ENCODE measurements at regions not wholly inside any gene's neighbourhood (a gene's known extent, or its start where the extent isn't known, plus 50 kb on each side); places are given as distances from the start of the nearest gene placed in this dataset.

DNA sequence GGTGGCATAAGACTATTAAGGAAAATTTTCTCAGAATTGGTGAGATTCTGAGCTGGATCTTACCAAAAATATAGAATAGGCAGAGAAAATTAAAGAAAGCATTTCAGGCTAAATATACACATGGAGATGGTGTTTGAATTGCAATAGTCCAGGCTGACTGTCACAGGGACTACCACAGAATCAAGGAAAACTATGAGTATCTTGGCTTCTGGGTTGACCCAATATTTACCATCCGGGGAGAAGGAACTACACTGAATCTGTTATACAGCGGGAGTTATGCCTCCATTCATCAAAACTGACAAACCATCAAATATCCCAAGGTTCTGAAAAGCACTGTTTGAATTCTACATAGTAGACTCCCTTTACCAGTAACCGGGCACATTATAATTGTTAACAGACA, 102.2 kb downstream of the TUSC7 start:
- Histone ChIP-seq H3K27ac (ENCODE audit: low read depth in 2 of 2, low read length in 1 of 2) (no peak overlapping the region), H3K4me3 (ENCODE audit: low read depth in 2 of 2, low read length in 1 of 2) (no peak overlapping the region), H3K4me1 (ENCODE audit: control insufficient read depth in 1 of 2, insufficient read depth in 2 of 2, low read depth in 1 of 2, low read length in 1 of 2) (peaks cover 6 to 20% of the 10 kb centered on the region in 2 experiments; a peak in 2 of 4 replicates), H3K9ac (no peak overlapping the region), H3K4me2 (no peak overlapping the region), H3K36me3 (replicated peaks in 1 of 2; ENCODE audit: control insufficient read depth in 1 of 2, insufficient read depth in 2 of 2, low read length in 1 of 2) (no peaks in the 10 kb centered on the region), H2AFZ (ENCODE audit: low read depth) (no peak overlapping the region), H3K27me3 (ENCODE audit: insufficient read depth) (no peaks in the 10 kb centered on the region), H3K9me2 (no peaks in the 10 kb centered on the region), H4K20me1 (ENCODE audit: insufficient read depth) (no peaks in the 10 kb centered on the region), H3K79me2 (ENCODE audit: insufficient read depth) (no peaks in the 10 kb centered on the region), H3F3A (replicated peaks; ENCODE audit: insufficient read depth) (no peaks in the 10 kb centered on the region), H3K9me3 (no peaks in the 10 kb centered on the region)
- ChIA-PET CTCF (interaction anchor here (2.2 kb wide), 1 partner anchor 41 kb away, joined by 6 read pairs; no protein-coding TSS in a partner anchor), POLR2A (no interaction called here)
- TF ChIP-seq MXI1 (IDR thresholded peaks at IDR 0.05; ENCODE audit: low read depth, low read length): no peak
- TF ChIP-seq, protein P1, sequence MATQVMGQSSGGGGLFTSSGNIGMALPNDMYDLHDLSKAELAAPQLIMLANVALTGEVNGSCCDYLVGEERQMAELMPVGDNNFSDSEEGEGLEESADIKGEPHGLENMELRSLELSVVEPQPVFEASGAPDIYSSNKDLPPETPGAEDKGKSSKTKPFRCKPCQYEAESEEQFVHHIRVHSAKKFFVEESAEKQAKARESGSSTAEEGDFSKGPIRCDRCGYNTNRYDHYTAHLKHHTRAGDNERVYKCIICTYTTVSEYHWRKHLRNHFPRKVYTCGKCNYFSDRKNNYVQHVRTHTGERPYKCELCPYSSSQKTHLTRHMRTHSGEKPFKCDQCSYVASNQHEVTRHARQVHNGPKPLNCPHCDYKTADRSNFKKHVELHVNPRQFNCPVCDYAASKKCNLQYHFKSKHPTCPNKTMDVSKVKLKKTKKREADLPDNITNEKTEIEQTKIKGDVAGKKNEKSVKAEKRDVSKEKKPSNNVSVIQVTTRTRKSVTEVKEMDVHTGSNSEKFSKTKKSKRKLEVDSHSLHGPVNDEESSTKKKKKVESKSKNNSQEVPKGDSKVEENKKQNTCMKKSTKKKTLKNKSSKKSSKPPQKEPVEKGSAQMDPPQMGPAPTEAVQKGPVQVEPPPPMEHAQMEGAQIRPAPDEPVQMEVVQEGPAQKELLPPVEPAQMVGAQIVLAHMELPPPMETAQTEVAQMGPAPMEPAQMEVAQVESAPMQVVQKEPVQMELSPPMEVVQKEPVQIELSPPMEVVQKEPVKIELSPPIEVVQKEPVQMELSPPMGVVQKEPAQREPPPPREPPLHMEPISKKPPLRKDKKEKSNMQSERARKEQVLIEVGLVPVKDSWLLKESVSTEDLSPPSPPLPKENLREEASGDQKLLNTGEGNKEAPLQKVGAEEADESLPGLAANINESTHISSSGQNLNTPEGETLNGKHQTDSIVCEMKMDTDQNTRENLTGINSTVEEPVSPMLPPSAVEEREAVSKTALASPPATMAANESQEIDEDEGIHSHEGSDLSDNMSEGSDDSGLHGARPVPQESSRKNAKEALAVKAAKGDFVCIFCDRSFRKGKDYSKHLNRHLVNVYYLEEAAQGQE (IDR thresholded peaks at IDR 0.05; ENCODE audit: low read depth, low read length): no peak
- no peak for TF ChIP-seq TEAD4 (IDR thresholded peaks at IDR 0.05; ENCODE audit: borderline replicate concordance, insufficient read depth)
- TF ChIP-seq, protein P2, sequence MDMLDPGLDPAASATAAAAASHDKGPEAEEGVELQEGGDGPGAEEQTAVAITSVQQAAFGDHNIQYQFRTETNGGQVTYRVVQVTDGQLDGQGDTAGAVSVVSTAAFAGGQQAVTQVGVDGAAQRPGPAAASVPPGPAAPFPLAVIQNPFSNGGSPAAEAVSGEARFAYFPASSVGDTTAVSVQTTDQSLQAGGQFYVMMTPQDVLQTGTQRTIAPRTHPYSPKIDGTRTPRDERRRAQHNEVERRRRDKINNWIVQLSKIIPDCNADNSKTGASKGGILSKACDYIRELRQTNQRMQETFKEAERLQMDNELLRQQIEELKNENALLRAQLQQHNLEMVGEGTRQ (IDR thresholded peaks at IDR 0.05; ENCODE audit: borderline replicate concordance, low read depth, low read length): no peak
- TF ChIP-seq RCOR1 (IDR thresholded peaks at IDR 0.05; ENCODE audit: low read length): no peak
- no peak for TF ChIP-seq RFX5 (IDR thresholded peaks at IDR 0.05; ENCODE audit: low read length)
- WGBS (ENCODE audit: low lambda C conversion rate): 90% methylated on average over 3 of the region's 3 CpGs
- no peak for DNase-seq

DNA sequence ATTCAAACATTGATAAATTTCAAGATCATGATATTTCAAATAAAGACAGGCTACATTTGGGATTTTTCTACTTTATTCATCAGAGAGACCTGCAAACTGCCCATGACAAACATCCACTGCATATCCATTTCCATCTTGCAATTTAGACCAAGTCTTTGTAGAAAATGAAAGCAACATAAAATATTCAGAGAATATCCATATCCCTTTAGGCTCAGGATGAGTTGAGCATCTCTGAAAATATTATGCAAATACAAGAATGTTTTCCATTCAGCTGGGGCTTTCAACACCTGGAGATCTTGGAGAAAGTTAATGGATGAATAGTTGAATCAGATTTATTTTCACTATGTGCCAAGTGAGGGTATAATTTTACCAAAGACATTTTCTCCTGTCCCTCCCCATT, 103.4 kb downstream of the TUSC7 start:
- Histone ChIP-seq H3K36me3 (replicated peaks in 1 of 2; ENCODE audit: control insufficient read depth in 1 of 2, insufficient read depth in 2 of 2, low read length in 1 of 2) (no peaks in the 10 kb centered on the region), H3K4me3 (ENCODE audit: low read depth in 2 of 2, low read length in 1 of 2) (no peak overlapping the region), H3K4me1 (ENCODE audit: control insufficient read depth in 1 of 2, insufficient read depth in 2 of 2, low read depth in 1 of 2, low read length in 1 of 2) (peaks cover 11 to 30% of the 10 kb centered on the region in 2 experiments; a peak in 3 of 4 replicates), H2AFZ (ENCODE audit: low read depth) (no peak overlapping the region), H4K20me1 (ENCODE audit: insufficient read depth) (no peaks in the 10 kb centered on the region), H3K27ac (ENCODE audit: low read depth in 2 of 2, low read length in 1 of 2) (no peak overlapping the region; a peak in 2 of 4 replicates), H3K9me2 (no peaks in the 10 kb centered on the region), H3K4me2 (no peak overlapping the region), H3K9me3 (no peaks in the 10 kb centered on the region), H3K27me3 (ENCODE audit: insufficient read depth) (no peaks in the 10 kb centered on the region), H3K9ac (no peak overlapping the region), H3K79me2 (ENCODE audit: insufficient read depth) (no peaks in the 10 kb centered on the region), H3F3A (replicated peaks; ENCODE audit: insufficient read depth) (no peaks in the 10 kb centered on the region)
- ChIA-PET CTCF (interaction anchor here (1.5 to 2.3 kb wide), 2 partner anchors 37 to 42 kb away, joined by 3 to 11 read pairs (median 6); no protein-coding TSS in a partner anchor), POLR2A (no interaction called here)
- TF ChIP-seq YY1 (IDR thresholded peaks at IDR 0.05; ENCODE audit: low read depth): no peak
- TF ChIP-seq MEF2A (IDR thresholded peaks at IDR 0.05; ENCODE audit: borderline replicate concordance, low read depth): no peak
- DNase-seq: no peak
